ENCODE measurements at regions not wholly inside any gene's neighbourhood (a gene's known extent, or its start where the extent isn't known, plus 50 kb on each side); places are given as distances from the start of the nearest gene placed in this dataset.

DNA sequence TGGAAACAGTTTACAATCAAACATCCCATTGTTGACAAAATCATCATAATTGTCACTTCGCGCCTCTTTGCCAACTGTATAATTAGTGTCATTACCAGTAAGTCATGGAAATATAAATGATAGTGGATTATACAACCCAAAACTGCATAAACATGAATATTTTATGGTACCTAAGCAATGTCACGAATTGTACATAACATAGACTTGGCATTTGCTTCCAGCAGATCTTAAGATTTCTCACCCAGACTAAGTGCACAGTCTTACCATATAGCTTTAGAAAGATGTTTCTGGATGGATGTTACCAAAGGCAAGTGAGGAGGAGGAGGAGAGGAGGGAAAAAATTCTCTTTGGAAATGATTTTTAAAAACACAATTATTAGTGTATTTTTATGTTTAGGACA lies 113.4 kb upstream of the TAS2R1 start:
- Histone ChIP-seq H3K27me3 (ENCODE audit: control insufficient read depth, insufficient read depth, low read length) (no peaks in the 10 kb centered on the region), H3K4me3 (ENCODE audit: low read depth, low read length) (no peak overlapping the region), H3K36me3 (ENCODE audit: control insufficient read depth, insufficient read depth, low read length) (no peaks in the 10 kb centered on the region)
- no peak for DNase-seq (ENCODE audit: low read depth)
- TF ChIP-seq, protein P1, sequence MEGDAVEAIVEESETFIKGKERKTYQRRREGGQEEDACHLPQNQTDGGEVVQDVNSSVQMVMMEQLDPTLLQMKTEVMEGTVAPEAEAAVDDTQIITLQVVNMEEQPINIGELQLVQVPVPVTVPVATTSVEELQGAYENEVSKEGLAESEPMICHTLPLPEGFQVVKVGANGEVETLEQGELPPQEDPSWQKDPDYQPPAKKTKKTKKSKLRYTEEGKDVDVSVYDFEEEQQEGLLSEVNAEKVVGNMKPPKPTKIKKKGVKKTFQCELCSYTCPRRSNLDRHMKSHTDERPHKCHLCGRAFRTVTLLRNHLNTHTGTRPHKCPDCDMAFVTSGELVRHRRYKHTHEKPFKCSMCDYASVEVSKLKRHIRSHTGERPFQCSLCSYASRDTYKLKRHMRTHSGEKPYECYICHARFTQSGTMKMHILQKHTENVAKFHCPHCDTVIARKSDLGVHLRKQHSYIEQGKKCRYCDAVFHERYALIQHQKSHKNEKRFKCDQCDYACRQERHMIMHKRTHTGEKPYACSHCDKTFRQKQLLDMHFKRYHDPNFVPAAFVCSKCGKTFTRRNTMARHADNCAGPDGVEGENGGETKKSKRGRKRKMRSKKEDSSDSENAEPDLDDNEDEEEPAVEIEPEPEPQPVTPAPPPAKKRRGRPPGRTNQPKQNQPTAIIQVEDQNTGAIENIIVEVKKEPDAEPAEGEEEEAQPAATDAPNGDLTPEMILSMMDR (IDR thresholded peaks at IDR 0.05; ENCODE audit: insufficient read depth, low read length, poor library complexity, severe bottlenecking): no peak

DNA sequence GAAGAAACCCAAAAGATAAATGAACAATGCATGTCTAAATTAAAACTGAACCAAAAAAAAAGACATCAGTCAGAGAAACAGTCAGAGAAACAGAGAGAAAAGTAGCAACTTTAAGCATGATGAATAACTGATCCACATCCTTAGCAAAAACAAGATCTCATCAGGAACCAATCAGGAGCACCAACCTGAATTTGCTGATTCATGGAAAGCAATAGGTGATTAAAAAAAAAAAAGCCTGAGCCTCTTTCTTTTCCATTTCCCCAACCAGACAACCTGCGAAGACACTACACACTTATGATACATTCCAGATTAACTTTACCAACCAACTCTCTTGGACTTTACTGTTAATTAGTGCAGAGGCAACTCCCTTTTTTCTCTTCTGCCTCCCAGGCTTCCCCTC lies 112.7 kb upstream of the TAS2R1 start:
- Histone ChIP-seq H3K4me3 (ENCODE audit: low read depth, low read length) (no peak overlapping the region), H3K36me3 (ENCODE audit: control insufficient read depth, insufficient read depth, low read length) (no peaks in the 10 kb centered on the region), H3K27me3 (ENCODE audit: control insufficient read depth, insufficient read depth, low read length) (no peaks in the 10 kb centered on the region)
- TF ChIP-seq, protein P1 (IDR thresholded peaks at IDR 0.05; ENCODE audit: insufficient read depth, low read length, poor library complexity, severe bottlenecking): no peak
- DNase-seq (ENCODE audit: low read depth): no peak

DNA sequence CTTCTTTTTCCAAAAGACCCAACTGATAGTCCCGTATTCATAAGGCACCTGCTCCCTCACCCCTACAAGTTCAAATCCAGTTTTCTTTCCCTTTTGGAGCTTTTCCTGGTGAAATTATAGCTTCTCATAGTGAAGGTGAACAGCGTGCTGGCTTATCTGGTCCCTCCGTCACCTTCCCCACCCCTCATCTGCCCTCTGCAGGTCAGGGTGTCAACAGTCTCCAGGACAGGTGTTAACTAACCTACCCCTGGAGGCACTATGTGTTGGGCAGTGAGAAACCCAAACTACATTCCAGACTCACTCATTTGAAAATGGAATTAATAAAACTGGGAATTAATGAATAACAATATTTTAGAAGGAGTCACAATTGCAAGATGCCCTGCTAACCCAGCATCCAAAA lies 109.0 kb upstream of the TAS2R1 start:
- H3K36me3 ChIP-seq (ENCODE audit: control insufficient read depth, insufficient read depth, low read length): no peaks in the 10 kb centered on the region
- no peaks in the 10 kb centered on the region for H3K27me3 ChIP-seq (ENCODE audit: control insufficient read depth, insufficient read depth, low read length)
- TF ChIP-seq, protein P1 (IDR thresholded peaks at IDR 0.05; ENCODE audit: insufficient read depth, low read length, poor library complexity, severe bottlenecking): no peak
- H3K4me3 ChIP-seq (ENCODE audit: low read depth, low read length): no peak overlapping the region
- no peak for DNase-seq (ENCODE audit: low read depth)

DNA sequence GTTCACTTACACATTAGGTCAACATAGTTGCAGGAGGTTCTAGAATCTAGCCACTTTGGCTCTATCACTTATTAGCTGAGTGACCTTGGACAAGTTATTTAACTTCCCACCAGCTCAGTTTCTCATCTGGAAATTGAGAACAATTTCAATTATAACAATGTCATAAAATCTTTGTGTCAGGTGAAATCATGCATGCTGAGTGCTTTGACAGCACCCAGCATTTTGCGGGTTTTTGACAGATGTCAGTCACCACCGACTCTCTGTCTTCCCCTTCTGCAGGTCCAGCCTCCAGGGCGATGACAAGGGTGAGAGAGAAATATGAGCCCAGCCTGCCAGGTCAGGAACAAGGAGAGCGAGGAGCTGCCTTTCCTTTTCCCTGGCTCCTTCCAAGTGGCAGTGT lies 107.1 kb upstream of the TAS2R1 start:
- Histone ChIP-seq H3K27me3 (ENCODE audit: control insufficient read depth, insufficient read depth, low read length) (no peaks in the 10 kb centered on the region), H3K4me3 (ENCODE audit: low read depth, low read length) (no peak overlapping the region), H3K36me3 (ENCODE audit: control insufficient read depth, insufficient read depth, low read length) (no peaks in the 10 kb centered on the region)
- TF ChIP-seq, protein P1 (IDR thresholded peaks at IDR 0.05; ENCODE audit: insufficient read depth, low read length, poor library complexity, severe bottlenecking): no peak
- no peak for DNase-seq (ENCODE audit: low read depth)

DNA sequence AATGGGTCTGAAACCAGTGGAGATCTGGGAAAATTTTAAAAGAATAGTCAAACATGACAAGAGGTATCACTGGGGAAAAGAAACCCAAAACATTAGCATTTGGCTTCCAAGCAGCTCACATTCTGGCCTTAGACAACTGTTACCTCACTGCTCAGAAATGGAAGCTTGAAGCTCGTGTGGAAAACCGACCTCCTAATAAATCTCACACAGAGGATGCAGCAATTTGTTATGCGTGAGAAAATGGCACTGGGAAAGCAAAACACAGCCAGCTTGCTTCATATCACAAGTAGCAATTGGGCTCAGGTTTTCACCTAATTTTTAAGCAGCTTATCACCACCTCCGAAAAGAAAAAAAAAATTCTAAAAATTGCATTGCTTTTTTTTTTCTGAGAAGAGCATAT lies 103.3 kb upstream of the TAS2R1 start:
- TF ChIP-seq, protein P1 (IDR thresholded peaks at IDR 0.05; ENCODE audit: insufficient read depth, low read length, poor library complexity, severe bottlenecking): no peak
- H3K27me3 ChIP-seq (ENCODE audit: control insufficient read depth, insufficient read depth, low read length): no peaks in the 10 kb centered on the region
- no peak overlapping the region for H3K4me3 ChIP-seq (ENCODE audit: low read depth, low read length)
- H3K36me3 ChIP-seq (ENCODE audit: control insufficient read depth, insufficient read depth, low read length): no peaks in the 10 kb centered on the region
- no peak for DNase-seq (ENCODE audit: low read depth)

DNA sequence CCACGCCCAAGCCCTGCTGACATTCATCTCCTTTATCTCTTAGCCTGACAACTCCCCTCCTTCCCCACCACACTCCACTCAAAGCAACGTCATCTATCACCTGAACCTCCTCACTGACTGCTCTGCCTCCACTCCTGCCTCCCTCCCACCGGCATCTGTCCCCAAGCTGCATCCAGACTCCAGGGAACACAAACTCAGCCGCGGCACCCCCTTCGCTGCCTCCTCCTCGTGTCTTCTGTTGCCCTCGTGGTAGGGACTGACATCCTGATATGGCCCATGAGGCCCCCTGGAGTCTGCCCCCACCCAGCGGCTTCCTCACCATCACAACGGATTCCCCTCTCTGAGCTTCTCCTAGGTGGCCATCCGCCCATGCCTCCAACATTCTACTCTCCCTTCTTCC lies 101.0 kb upstream of the TAS2R1 start:
- Histone ChIP-seq H3K4me3 (ENCODE audit: low read depth, low read length) (no peak overlapping the region), H3K36me3 (ENCODE audit: control insufficient read depth, insufficient read depth, low read length) (no peaks in the 10 kb centered on the region), H3K27me3 (ENCODE audit: control insufficient read depth, insufficient read depth, low read length) (no peaks in the 10 kb centered on the region)
- TF ChIP-seq, protein P1 (IDR thresholded peaks at IDR 0.05; ENCODE audit: insufficient read depth, low read length, poor library complexity, severe bottlenecking): no peak
- DNase-seq (ENCODE audit: low read depth): no peak

Measured in kidney epithelial cell (primary cell).